WERI-Rb-1 (cell line): ENCODE measurements at regions not wholly inside any gene's neighbourhood (a gene's known extent, or its start where the extent isn't known, plus 50 kb on each side); places are given as distances from the start of the nearest gene placed in this dataset.

Source experiments
- DNase-seq: peaks from one replicate; pipeline ENCODE4 v3.0.0-alpha.2; 2020
- H3K27ac ChIP-seq: fragments of 250-450 bp; sonication (Bioruptor Pico); 2 replicates; pipeline ENCODE4 v1.5.1; 2020; ENCODE audit warnings: mild to moderate bottlenecking, moderate library complexity
- H3K27me3 ChIP-seq: fragments of 250-450 bp; sonication (Bioruptor Pico); 2 replicates; pipeline ENCODE4 v1.5.1; 2021; ENCODE audit warnings: mild to moderate bottlenecking, low read depth, moderate library complexity; ENCODE audit not compliant: insufficient read depth, severe bottlenecking
- H3K36me3 ChIP-seq: fragments of 250-450 bp; sonication (Bioruptor Pico); 2 replicates; pipeline ENCODE4 v1.5.1; 2020; ENCODE audit warnings: mild to moderate bottlenecking, moderate library complexity
- H3K4me3 ChIP-seq: 2 replicates; pipeline ENCODE4 v1.5.1; 2011; ENCODE audit warnings: low read depth, mild to moderate bottlenecking, control low read depth, low read length
- H3K9me3 ChIP-seq: fragments of 250-450 bp; sonication (Bioruptor Pico); 2 replicates; pipeline ENCODE4 v1.5.1; 2021; ENCODE audit warnings: mild to moderate bottlenecking, moderate library complexity; ENCODE audit not compliant: severe bottlenecking
- TF ChIP-seq, protein P1 (sequence below): IDR thresholded peaks from 2 replicates; pipeline ENCODE4 v1.5.1; 2011; ENCODE audit warnings: low read depth, mild to moderate bottlenecking, control low read depth, inconsistent platforms, low read length

DNA sequence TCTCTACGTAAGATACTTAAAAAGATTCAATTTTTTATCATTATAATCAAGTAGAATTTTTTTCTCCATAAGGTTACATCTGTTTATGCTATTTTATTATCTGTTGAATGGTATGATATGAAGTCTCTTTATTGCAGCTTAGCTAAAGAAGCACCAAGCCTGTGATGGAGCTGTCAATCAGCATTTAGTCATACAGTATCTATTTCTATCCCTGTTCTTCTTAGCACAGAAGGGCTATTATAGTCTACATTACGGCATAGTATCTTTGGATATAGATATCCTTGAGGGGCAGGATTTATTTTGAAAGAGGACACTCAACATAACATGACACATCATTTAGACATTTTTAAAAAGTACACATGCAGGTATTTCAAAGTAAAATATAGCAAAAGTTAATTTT, 277.1 kb downstream of the FOXG1 start:
- Histone ChIP-seq H3K9me3 (no peaks in the 10 kb centered on the region), H3K36me3 (no peaks in the 10 kb centered on the region), H3K27me3 (no peaks in the 10 kb centered on the region), H3K27ac (no peak overlapping the region), H3K4me3 (no peak overlapping the region)
- DNase-seq = no peak
- TF ChIP-seq, protein P1, sequence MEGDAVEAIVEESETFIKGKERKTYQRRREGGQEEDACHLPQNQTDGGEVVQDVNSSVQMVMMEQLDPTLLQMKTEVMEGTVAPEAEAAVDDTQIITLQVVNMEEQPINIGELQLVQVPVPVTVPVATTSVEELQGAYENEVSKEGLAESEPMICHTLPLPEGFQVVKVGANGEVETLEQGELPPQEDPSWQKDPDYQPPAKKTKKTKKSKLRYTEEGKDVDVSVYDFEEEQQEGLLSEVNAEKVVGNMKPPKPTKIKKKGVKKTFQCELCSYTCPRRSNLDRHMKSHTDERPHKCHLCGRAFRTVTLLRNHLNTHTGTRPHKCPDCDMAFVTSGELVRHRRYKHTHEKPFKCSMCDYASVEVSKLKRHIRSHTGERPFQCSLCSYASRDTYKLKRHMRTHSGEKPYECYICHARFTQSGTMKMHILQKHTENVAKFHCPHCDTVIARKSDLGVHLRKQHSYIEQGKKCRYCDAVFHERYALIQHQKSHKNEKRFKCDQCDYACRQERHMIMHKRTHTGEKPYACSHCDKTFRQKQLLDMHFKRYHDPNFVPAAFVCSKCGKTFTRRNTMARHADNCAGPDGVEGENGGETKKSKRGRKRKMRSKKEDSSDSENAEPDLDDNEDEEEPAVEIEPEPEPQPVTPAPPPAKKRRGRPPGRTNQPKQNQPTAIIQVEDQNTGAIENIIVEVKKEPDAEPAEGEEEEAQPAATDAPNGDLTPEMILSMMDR = no peak

DNA sequence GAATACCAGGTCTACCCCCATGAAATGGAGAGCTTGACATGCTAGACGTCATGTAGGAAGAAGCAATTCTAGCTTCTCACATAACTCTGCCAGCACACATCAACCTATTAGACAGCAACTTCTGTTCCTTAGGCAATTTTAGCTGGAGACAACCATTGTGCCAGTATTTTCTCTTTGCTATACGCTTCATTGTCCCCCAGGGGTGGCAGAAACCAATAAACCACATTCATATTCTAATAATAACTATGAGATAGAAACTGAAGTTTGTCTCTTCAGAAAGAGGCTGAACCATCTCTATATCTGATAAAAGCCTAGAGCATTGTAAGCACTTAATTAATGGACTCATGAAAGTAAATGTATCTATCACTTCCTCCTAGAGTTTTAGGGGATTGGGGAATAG, 278.6 kb downstream of the FOXG1 start:
- H3K9me3 ChIP-seq = no peaks in the 10 kb centered on the region
- H3K36me3 ChIP-seq = no peaks in the 10 kb centered on the region
- H3K27me3 ChIP-seq = no peaks in the 10 kb centered on the region
- TF ChIP-seq, protein P1 = no peak
- DNase-seq = no peak
- H3K4me3 ChIP-seq = no peak overlapping the region
- H3K27ac ChIP-seq = no peak overlapping the region

DNA sequence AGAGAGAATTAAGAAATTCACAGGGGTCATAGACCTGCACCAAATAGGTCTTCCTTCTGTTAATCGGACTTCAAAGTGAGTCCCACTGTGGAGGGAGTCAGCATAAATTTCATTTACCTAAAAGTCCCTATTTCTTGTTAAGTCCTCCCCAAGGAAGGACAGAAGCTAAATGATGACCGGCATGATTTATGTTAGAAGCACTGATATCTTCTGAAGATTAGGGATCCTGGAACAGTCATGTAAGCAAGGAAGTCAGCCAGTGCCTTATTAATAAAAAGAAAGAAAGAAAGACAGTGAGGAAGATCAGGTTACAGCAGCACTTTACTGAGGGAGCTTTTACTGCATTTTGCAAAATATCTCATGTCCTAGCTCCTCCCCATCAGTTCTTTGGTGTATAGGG, 287.5 kb downstream of the FOXG1 start:
- Histone ChIP-seq H3K27ac (no peak overlapping the region), H3K27me3 (no peaks in the 10 kb centered on the region), H3K9me3 (peaks cover 11% of the 10 kb centered on the region), H3K4me3 (no peak overlapping the region), H3K36me3 (no peaks in the 10 kb centered on the region)
- TF ChIP-seq, protein P1 = no peak
- DNase-seq = no peak

DNA sequence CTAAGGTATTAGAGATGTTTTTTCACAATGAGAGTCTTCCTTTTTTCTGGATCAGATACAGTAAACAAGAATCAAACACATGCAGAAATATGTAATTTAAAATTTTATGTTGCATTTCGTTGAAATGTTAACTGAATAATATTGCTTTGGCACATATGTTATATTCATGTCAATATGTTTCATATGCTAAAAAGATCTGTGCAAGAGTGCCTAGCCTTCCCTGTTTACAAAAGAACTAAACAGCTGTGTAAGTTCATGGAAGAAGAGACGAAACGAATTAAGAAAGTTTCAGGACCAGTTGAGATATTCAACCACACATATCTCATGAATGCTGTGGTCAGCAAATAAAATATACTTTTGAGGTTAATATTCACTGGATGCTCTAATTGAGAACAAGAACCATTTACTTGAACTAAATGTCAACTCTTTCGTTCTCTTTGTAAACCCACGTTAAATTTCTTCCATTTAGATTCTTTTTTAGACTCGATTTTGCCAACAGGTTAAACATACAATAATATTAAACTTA, 289.5 kb downstream of the FOXG1 start:
- H3K4me3 ChIP-seq = no peak overlapping the region
- H3K36me3 ChIP-seq = no peaks in the 10 kb centered on the region
- no peak overlapping the region for H3K27ac ChIP-seq
- H3K9me3 ChIP-seq = peaks cover 2% of the 10 kb centered on the region
- no peaks in the 10 kb centered on the region for H3K27me3 ChIP-seq
- no peak for DNase-seq
- TF ChIP-seq, protein P1 = no peak

DNA sequence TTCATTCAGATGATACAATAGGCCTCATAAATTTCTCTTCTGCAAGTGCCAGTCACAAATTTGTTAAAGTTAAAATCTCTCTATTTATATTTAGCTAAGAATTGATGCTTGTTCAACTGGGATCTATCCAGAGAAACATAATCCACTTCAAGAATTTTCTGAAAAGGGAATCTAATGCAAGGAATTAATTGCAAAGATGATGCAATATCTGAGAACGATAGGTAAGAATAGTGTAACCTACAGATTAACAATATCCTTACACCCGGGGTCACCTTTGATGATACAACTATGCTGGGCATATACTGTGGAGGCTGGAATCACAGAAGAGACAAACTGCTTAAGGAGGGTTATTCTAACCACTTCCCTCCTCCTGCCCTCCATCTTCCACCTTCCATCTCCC, 295.1 kb downstream of the FOXG1 start:
- TF ChIP-seq, protein P1 = no peak
- no peak for DNase-seq
- Histone ChIP-seq H3K4me3 (no peak overlapping the region), H3K36me3 (no peaks in the 10 kb centered on the region), H3K9me3 (peaks cover 3% of the 10 kb centered on the region), H3K27ac (no peak overlapping the region), H3K27me3 (no peaks in the 10 kb centered on the region)

DNA sequence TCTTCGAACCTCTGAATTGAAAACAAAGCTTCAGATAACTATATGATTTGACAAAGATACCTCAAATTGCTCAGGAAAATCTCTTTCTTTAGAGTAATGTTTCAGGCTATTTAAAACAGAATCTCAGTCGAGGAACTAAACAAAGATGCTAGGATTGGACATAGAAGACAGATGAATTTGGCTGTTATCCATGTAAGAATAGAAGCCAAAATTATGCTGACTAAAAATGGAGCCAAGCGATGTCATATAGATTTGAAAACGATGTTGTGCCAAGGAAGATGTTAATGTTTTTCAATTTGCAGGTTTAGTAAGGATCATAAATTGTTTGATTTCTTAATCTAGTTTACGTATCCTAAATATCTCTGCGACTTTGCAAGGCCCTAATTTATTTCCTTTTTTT, 295.9 kb downstream of the FOXG1 start:
- no peak for DNase-seq
- H3K36me3 ChIP-seq = no peaks in the 10 kb centered on the region
- peaks cover 3% of the 10 kb centered on the region for H3K9me3 ChIP-seq
- H3K27me3 ChIP-seq = no peaks in the 10 kb centered on the region
- TF ChIP-seq, protein P1 = no peak
- H3K27ac ChIP-seq = no peak overlapping the region
- no peak overlapping the region for H3K4me3 ChIP-seq
